Trophoblast cell (in vitro differentiated cells and primary cell): ENCODE measurements at regions not wholly inside any gene's neighbourhood (a gene's known extent, or its start where the extent isn't known, plus 50 kb on each side); places are given as distances from the start of the nearest gene placed in this dataset.

ENCODE experiments used
- DNase-seq, 2 donors: peaks; one replicate each; pipeline ENCODE4 v3.0.0-alpha.2; 2016
- H2AFZ ChIP-seq: 2 replicates; pipeline ENCODE4 v1.6.1; 2013; ENCODE audit warnings: low read length, moderate library complexity, mild to moderate bottlenecking; ENCODE audit not compliant: insufficient read depth, poor library complexity
- H2AK5ac ChIP-seq: 2 replicates; pipeline ENCODE4 v1.6.1; 2013; ENCODE audit warnings: mild to moderate bottlenecking, low read length
- H2BK120ac ChIP-seq: 2 replicates; pipeline ENCODE4 v1.6.1; 2013; ENCODE audit warnings: low read length, mild to moderate bottlenecking, moderate library complexity; ENCODE audit not compliant: insufficient read depth, poor library complexity
- H2BK12ac ChIP-seq: 2 replicates; pipeline ENCODE4 v1.6.1; 2013; ENCODE audit warnings: mild to moderate bottlenecking, low read length, moderate library complexity
- H2BK5ac ChIP-seq: 2 replicates; pipeline ENCODE4 v1.6.1; 2013; ENCODE audit warnings: low read length, low read depth, moderate library complexity, mild to moderate bottlenecking; ENCODE audit not compliant: poor library complexity
- H3K14ac ChIP-seq: 2 replicates; pipeline ENCODE4 v1.6.1; 2013; ENCODE audit warnings: mild to moderate bottlenecking, low read length
- H3K18ac ChIP-seq: 2 replicates; pipeline ENCODE4 v1.6.1; 2013; ENCODE audit warnings: mild to moderate bottlenecking, low read length
- H3K23ac ChIP-seq: 2 replicates; pipeline ENCODE4 v1.6.1; 2013; ENCODE audit warnings: low read length
- H3K27ac ChIP-seq: 2 replicates; pipeline ENCODE4 v1.5.1; 2013; ENCODE audit warnings: low read depth, mild to moderate bottlenecking, inconsistent platforms, low read length, moderate library complexity
- H3K27me3 ChIP-seq: 2 replicates; pipeline ENCODE4 v1.6.1; 2013; ENCODE audit warnings: inconsistent platforms, mild to moderate bottlenecking, low read length, moderate library complexity; ENCODE audit not compliant: insufficient read depth
- H3K36me3 ChIP-seq, 2 experiments: 1 replicate in 1 of 2; 2 replicates in 1 of 2; pipeline ENCODE4 v1.6.1; 2013; ENCODE audit warnings: low read length in 2 of 2, mild to moderate bottlenecking in 2 of 2, moderate library complexity in 1 of 2; ENCODE audit not compliant: insufficient read depth in 2 of 2, control insufficient read depth in 1 of 2
- H3K4ac ChIP-seq: 2 replicates; pipeline ENCODE4 v1.6.1; 2013; ENCODE audit warnings: low read depth, mild to moderate bottlenecking, low read length, moderate library complexity
- H3K4me1 ChIP-seq, 2 experiments: 1 replicate in 1 of 2; 2 replicates in 1 of 2; pipeline ENCODE4 v1.6.1; 2013; ENCODE audit warnings: low read length in 2 of 2, mild to moderate bottlenecking in 2 of 2, moderate library complexity in 1 of 2; ENCODE audit not compliant: insufficient read depth in 2 of 2, control insufficient read depth in 1 of 2
- H3K4me2 ChIP-seq: 2 replicates; pipeline ENCODE4 v1.6.1; 2013; ENCODE audit warnings: inconsistent platforms, mild to moderate bottlenecking, low read length, moderate library complexity
- H3K4me3 ChIP-seq: 2 replicates; pipeline ENCODE4 v1.5.1; 2013; ENCODE audit warnings: mild to moderate bottlenecking, low read depth, low read length, inconsistent platforms
- H3K79me1 ChIP-seq: one replicate; pipeline ENCODE4 v1.6.1; 2013; ENCODE audit warnings: low read length
- H3K79me2 ChIP-seq: 2 replicates; pipeline ENCODE4 v1.6.1; 2013; ENCODE audit warnings: low read length, mild to moderate bottlenecking; ENCODE audit not compliant: control insufficient read depth, insufficient read depth, poor library complexity
- H3K9ac ChIP-seq: 2 replicates; pipeline ENCODE4 v1.6.1; 2013; ENCODE audit warnings: mild to moderate bottlenecking, low read length
- H3K9me3 ChIP-seq: 2 replicates; pipeline ENCODE4 v1.6.1; 2013; ENCODE audit warnings: low read depth, mild to moderate bottlenecking, control low read depth, inconsistent platforms, low read length; ENCODE audit not compliant: insufficient read depth
- H4K12ac ChIP-seq: 2 replicates; pipeline ENCODE4 v1.6.1; 2013; ENCODE audit warnings: low read depth, mild to moderate bottlenecking, low read length, moderate library complexity
- H4K8ac ChIP-seq: 2 replicates; pipeline ENCODE4 v1.6.1; 2013; ENCODE audit warnings: low read depth, mild to moderate bottlenecking, low read length, moderate library complexity
- H4K91ac ChIP-seq: one replicate; pipeline ENCODE4 v1.6.1; 2013; ENCODE audit warnings: low read depth, mild to moderate bottlenecking, low read length, moderate library complexity
- WGBS: extraction: QIAGEN DNeasy Blood & Tissue Kit; methylation state at CpG from one replicate; pipeline ENCODE4 v1.1.7; 2013; ENCODE audit warnings: missing lambda C conversion rate; ENCODE audit not compliant: insufficient read length, insufficient coverage; ENCODE audit errors: extremely low coverage; 5-methylcytosine and 5-hydroxymethylcytosine counted together

GRCh38 chr5:115685490-115685889 is 59.7 kb upstream of the TMED7 start:
- Histone ChIP-seq H2BK12ac (no peak overlapping the region), H4K91ac (no peak overlapping the region), H3K14ac (no peak overlapping the region), H3K4me2 (no peak overlapping the region), H3K4me3 (no peak overlapping the region), H2BK5ac (no peak overlapping the region), H3K27me3 (no peaks in the 10 kb centered on the region), H3K4me1 (no peaks in the 10 kb centered on the region), H3K23ac (no peak overlapping the region), H2BK120ac (no peak overlapping the region), H3K18ac (no peak overlapping the region), H3K9me3 (no peaks in the 10 kb centered on the region), H3K4ac (no peak overlapping the region), H3K36me3 (no peaks in the 10 kb centered on the region), H3K79me1 (no peaks in the 10 kb centered on the region), H3K79me2 (no peaks in the 10 kb centered on the region), H3K27ac (no peak overlapping the region), H2AK5ac (no peak overlapping the region), H4K12ac (no peak overlapping the region), H2AFZ (no peak overlapping the region), H3K9ac (no peak overlapping the region), H4K8ac (no peak overlapping the region)
- no peak for DNase-seq
- no CpG with 5 or more reads among the region's 2 CpGs for WGBS

GRCh38 chr5:115684513-115685037 is 58.7 kb upstream of the TMED7 start:
- Histone ChIP-seq H3K36me3 (no peaks in the 10 kb centered on the region), H4K91ac (no peak overlapping the region), H3K79me1 (no peaks in the 10 kb centered on the region), H3K4me1 (no peaks in the 10 kb centered on the region), H3K9ac (no peak overlapping the region), H2BK12ac (no peak overlapping the region), H3K18ac (no peak overlapping the region), H2BK5ac (no peak overlapping the region), H3K27me3 (no peaks in the 10 kb centered on the region), H3K9me3 (no peaks in the 10 kb centered on the region), H3K14ac (no peak overlapping the region), H3K23ac (no peak overlapping the region), H4K12ac (no peak overlapping the region), H2AFZ (no peak overlapping the region), H3K79me2 (no peaks in the 10 kb centered on the region), H2AK5ac (no peak overlapping the region), H3K4me2 (no peak overlapping the region), H3K4me3 (no peak overlapping the region), H3K27ac (no peak overlapping the region), H4K8ac (no peak overlapping the region), H3K4ac (no peak overlapping the region), H2BK120ac (no peak overlapping the region)
- WGBS = no CpG with 5 or more reads among the region's 1 CpG
- DNase-seq = no peak

- H3K4me2 ChIP-seq = no peak overlapping the region
- H4K12ac ChIP-seq = no peak overlapping the region
- H2BK5ac ChIP-seq = no peak overlapping the region
- no peak overlapping the region for H3K4ac ChIP-seq
- H3K4me1 ChIP-seq = no peaks in the 10 kb centered on the region
- no peak overlapping the region for H3K27ac ChIP-seq
- WGBS = no CpG with 5 or more reads among the region's 1 CpG
- H2AFZ ChIP-seq = no peak overlapping the region
- no peaks in the 10 kb centered on the region for H3K27me3 ChIP-seq
- no peaks in the 10 kb centered on the region for H3K36me3 ChIP-seq
- H3K79me2 ChIP-seq = no peaks in the 10 kb centered on the region
- H4K8ac ChIP-seq = no peak overlapping the region
- H3K14ac ChIP-seq = no peak overlapping the region
- no peak overlapping the region for H3K23ac ChIP-seq
- no peak overlapping the region for H3K18ac ChIP-seq
- no peak overlapping the region for H2AK5ac ChIP-seq
- no peak overlapping the region for H3K4me3 ChIP-seq
- H4K91ac ChIP-seq = no peak overlapping the region
- no peak for DNase-seq
- H3K79me1 ChIP-seq = no peaks in the 10 kb centered on the region
- no peaks in the 10 kb centered on the region for H3K9me3 ChIP-seq
- no peak overlapping the region for H2BK120ac ChIP-seq
- H2BK12ac ChIP-seq = no peak overlapping the region
- H3K9ac ChIP-seq = no peak overlapping the region
Measured at GRCh38 chr5:115683081-115683480, 57.2 kb upstream of the TMED7 start.
